ENCODE measurements at regions not wholly inside any gene's neighbourhood (a gene's known extent, or its start where the extent isn't known, plus 50 kb on each side); places are given as distances from the start of the nearest gene placed in this dataset.

- no peak for TF ChIP-seq IRF1 (CRISPR knock-in tag; IDR thresholded peaks at IDR 0.05; ENCODE audit: low read depth)
- TF ChIP-seq ZC3H4 (CRISPR knock-in tag; IDR thresholded peaks at IDR 0.05; ENCODE audit: borderline replicate concordance): no peak
- TF ChIP-seq ZBTB8A (CRISPR knock-in tag; IDR thresholded peaks at IDR 0.05; ENCODE audit: borderline replicate concordance, low read depth): no peak
- TF ChIP-seq NBN (conservative IDR thresholded peaks at IDR 0.05): no peak
- no peak for TF ChIP-seq ZNF501 (CRISPR knock-in tag; IDR thresholded peaks at IDR 0.05)
- TF ChIP-seq KDM1A (CRISPR knock-in tag; IDR thresholded peaks at IDR 0.05): no peak
- no peak for TF ChIP-seq FLYWCH1 (CRISPR knock-in tag; IDR thresholded peaks at IDR 0.05)
- TF ChIP-seq FOXA1 (IDR thresholded peaks at IDR 0.05): no peak
- no peak for TF ChIP-seq FOXA1 (CRISPR knock-in tag; IDR thresholded peaks at IDR 0.05)
- no peak for TF ChIP-seq ZNF563 (CRISPR knock-in tag; IDR thresholded peaks at IDR 0.05)
- TF ChIP-seq FOSL1 (CRISPR knock-in tag; IDR thresholded peaks at IDR 0.05; ENCODE audit: borderline replicate concordance): no peak
- no peak for TF ChIP-seq TCF7 (IDR thresholded peaks at IDR 0.05; ENCODE audit: low read depth)
- TF ChIP-seq JUND (CRISPR knock-in tag; IDR thresholded peaks at IDR 0.05): no peak
These were observed 480.0 kb upstream of the USP24 start for GRCh38 chr1:55695151-55695550.
